GM18519 (cell line): ENCODE measurements at regions not wholly inside any gene's neighbourhood (a gene's known extent, or its start where the extent isn't known, plus 50 kb on each side); places are given as distances from the start of the nearest gene placed in this dataset.

Source experiments
- ATAC-seq: cut with Tn5 transposase; IDR thresholded peaks from one replicate; pipeline ENCODE4 v1.9.1; 2021; ENCODE audit warnings: mild to moderate bottlenecking, moderate library complexity; ENCODE audit not compliant: unreplicated experiment, low FRiP score

DNA sequence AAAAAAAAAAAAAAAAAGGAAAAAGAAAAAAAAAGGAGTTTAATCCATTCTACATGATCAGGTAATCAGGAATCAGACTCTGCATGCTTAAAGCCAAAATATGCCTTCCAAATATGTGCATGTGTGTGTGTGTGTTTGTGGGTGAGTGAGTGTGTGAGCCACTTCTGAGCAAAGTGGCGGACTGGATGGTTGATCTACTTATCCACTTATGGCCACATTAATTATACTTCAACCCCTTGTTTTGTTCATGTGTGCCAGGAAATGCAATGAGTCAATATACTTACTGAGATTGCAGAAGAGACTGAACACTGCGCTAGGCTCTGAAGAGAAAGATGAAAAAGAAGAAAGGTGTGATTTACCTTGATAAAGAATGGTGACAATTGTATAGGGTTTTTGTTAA, 586.5 kb upstream of the NXPH2 start:
- no peak for ATAC-seq

DNA sequence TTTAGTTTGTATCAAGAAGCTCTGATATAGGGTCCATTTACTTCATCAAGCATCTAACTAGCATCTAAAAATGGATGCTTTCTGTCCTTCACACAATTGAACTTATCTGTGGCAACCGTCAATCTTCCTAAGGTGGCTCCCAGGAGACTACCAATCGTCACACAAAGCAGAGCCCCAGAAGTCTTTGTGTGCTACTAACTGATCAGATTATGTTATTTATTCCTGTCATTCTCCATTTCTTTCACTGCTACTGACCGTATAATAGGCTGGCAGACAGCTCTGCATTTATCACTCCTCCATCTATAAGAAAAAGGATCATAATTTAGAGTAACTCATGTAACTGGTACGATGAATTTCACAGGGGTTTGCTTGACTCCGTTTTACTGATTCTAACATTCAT, 585.0 kb upstream of the NXPH2 start:
- ATAC-seq: no peak

DNA sequence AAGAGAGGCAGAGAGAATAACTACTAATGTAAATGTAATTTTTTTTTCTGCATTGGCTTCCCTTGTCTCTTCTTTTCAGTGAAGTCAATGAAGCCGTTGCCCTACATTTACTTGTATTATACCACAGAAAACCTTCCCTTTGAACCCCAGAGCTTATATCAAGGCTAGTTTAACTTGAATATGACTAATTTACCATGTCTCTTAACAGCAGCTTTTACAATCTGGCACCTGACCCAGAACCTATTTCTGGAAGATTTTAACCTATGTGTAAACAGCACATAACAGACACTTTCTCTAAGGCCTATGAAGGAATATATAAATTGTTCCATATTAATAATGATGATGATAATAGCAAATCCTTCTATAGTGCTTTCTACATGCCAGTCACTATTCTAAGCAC, 580.5 kb upstream of the NXPH2 start:
- no peak for ATAC-seq

DNA sequence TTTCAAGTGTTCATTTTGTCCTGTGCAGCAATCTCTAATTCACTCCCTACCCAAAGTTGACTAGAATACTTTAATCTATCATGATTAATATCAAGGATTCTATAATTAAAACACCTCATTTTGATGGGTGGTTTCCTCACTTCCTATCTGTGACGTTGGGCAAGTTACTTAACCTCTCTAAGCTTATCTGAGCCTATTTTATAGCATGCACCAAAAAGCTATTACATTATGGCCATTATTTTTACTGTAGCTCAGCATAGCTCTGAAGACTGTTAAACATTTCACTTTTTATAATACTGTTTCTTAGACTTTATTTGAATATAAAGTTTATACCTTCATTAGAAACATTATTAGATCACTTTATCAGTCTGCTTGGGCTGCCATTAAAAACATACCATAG, 579.6 kb upstream of the NXPH2 start:
- ATAC-seq: no peak

DNA sequence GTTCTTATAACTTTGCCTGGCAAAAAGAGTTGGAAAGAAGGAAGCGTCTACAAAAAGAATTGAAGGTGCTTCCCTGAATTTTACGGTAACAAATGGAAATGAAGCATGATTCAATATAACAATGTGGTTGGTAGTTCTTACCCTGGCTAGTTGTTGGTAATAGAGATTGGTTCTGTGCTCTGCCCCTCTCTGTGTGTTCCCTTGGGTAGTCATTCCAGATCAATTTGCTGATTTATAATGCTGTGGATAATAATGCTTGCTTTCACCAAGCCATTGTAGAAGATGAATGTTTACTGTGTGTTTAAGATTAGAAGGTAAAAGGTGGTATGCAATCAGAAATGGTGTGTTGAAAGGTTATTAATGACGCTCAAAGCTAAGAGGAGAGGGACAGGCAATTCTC, 577.8 kb upstream of the NXPH2 start:
- no peak for ATAC-seq

DNA sequence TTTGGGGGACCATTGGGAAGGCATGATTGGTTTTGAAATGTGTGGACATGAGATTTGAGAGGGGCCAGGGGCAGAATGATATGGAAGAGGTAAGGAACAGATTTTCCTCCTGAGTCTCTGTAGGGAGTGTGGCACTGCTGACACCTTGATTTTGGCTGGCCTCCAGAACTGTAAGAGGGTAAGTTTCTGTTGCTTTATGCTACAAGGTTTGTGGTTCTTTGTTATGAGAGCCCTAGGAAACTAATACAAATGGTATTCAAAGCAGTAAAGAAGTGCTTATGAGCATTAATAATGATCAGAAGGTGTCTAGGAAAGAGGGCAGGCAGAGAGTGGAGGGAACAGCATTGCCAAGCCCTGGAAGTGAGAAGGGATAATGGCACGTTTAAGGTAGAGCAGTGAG, 574.3 kb upstream of the NXPH2 start:
- ATAC-seq: no peak

DNA sequence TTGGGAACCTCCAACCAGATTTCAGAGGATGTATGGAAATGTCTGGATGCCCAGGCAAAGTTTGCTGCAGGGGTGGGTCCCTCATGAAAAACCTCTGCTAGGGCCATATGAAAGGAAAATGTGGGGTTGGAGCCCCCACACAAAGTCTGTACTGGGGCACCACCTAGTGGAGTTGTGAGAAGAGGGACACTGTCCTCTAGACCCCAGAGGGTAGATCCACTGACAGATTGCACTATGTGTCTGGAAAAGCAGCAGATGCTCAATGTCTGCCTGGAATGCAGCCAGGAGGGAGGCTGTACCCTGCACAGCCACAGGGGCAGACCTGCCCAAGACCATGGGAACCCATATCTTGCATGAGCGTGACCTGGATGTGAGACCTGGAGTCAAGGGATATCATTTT, 573.7 kb upstream of the NXPH2 start:
- ATAC-seq: no peak

DNA sequence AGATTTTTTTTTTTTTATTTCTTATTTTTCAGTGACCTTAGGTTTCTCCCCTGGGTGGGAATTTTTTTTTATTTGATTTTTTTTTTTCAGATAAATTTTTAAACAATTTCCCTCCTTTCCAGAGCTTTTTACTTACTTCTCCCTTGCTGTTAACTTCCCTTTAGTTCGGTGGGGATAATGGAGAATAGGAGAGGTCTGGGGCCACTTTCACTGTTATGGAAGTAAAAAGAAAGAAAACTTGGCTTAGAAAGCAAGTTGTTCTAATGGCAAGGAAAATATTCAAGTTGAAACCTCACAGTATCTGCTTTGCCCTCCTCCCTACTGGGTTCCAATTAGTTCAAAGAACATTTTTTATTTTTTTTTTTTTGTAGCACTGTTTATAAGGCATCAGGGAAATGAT, 537.1 kb upstream of the NXPH2 start:
- ATAC-seq: no peak

DNA sequence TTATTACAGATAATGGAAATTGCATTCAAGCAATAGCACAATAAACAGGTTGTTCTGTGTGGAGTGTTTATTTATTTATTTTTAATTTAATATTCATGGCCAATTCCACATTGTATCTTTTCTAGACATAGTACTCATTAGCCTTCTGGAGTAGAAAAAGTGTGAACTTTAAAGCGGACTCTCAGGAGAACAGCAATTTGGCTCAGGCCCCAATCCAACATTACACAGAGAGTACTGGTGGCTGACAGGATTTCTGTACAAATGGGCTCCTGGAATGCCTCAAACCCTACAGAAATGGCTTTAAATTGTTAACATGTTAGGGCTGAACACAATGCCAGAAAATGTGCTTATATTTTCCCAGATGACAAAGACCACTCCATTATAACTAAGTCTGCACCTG, 533.9 kb upstream of the NXPH2 start:
- no peak for ATAC-seq

DNA sequence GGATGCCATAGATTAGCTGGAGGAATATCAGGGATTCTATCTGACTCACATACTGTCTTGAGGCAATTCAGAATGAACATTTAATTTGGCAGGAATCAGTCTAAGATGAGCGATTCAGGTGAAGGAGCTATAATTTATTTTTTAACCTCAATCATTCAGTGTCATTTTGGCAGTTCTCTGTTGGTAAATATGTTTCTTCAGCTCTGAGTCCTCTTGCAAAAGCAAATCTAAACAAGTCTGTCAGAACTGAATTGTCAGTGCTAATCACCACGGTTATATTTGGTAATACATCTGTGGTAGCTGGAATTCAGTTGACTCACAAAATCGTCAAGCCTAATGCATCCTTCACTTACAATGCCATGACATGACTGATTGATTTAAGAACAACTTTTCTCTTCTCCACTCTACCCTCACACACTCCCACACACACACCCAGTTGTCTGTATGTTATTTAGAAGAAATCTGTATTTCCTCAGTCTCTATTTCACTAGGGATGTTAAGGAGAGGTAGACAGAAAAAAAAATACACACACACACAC, 516.6 kb upstream of the NXPH2 start:
- ATAC-seq: no peak

DNA sequence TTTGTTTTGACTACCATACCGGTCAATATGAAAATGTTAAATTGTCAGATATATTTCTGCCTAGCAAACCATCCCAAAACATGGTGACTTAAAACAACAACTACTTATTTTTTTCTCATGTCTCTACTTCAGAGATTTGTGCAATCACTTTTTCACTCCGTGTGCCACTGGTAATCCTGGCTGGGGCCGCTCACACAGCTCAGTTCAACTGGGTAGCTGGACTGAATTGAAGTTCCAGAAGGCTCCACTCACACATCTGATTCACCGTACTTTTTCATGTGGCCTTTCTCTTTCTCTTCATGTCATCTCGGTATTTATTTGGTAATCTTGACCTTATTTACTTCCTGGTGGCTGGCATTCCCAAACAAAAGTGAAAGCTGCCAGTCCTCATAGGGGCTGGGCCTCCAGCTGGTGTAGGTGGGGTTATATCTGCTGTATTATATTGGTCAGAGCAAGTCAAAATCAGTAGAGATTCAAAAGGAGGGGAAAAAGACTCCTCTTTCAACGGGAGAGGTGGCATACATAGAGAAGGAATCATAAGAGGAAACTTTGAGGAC, 513.9 kb upstream of the NXPH2 start:
- ATAC-seq: no peak

DNA sequence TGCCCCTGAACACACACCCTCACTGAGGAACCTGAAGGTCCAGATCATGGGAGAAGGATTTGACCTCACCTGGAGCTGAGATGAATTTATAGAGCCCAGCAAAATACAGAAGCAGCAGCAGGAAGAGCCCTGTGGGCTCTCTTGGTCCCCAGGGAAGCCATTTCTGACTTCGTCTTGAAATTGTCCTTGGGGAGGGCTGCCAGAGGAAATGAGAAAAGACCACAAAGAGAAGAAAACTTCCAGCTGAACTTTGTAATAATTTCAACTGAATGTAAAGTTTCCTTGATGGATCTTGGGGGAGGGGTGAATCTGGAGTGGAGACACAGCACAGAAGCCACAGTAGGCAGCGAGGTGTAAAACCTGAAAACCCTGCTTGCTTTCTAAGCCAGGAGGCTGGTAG, 500.9 kb upstream of the NXPH2 start:
- no peak for ATAC-seq

DNA sequence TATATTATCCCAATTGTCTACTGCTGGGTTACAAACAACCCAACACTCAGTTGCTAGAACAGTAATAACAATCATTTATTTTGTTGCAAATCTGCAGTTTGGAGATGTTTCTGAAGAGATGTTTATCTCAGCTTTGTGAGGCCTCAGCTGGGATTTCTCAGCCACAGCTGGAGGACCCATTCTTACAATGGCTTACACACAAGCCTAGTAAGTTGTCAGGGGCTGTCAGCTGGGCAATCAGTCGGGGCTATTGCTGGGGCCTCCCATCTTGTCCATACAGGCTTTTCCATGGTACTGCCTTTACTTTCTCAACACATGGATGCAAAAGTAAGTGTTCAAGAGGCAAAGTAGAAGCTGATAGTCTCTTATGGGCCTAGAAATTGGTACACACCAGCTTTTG, 491.7 kb upstream of the NXPH2 start:
- no peak for ATAC-seq

DNA sequence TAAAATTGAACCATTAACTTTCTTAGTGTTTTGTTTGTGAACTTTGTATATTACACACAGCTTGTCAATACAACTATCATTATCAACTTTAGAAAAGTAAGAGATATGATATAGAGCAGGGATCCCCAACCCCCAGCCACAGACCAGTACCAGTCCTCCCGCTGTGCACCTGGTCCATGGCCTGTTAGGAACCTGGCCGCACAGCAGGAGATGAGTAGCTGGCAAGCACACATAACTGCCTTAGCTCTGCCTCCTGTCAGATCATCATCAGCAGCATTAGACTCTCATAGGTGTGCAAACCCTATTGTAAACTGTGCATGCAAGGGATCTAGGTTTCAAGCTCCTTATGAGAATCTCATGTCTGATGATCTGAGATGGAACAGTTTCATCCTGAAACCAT, 491.0 kb upstream of the NXPH2 start:
- no peak for ATAC-seq

DNA sequence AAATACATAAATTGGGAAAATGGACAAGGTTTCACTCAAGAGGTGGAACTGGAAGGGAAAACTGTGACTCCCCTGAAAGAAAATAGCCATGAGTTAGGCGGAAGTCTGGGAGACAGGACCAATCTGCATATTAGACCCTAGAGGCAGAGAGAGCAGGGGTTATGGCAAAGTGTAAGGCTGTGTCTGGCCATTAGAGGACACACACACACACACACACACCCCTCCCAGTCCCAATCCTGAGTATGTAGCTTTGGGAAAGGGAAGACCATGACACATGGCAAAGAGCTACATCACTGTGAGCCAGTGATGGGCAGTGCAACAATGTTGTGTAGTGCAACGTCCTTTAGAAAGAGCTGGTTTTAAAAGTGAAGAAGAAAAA, 479.9 kb upstream of the NXPH2 start:
- ATAC-seq: no peak

DNA sequence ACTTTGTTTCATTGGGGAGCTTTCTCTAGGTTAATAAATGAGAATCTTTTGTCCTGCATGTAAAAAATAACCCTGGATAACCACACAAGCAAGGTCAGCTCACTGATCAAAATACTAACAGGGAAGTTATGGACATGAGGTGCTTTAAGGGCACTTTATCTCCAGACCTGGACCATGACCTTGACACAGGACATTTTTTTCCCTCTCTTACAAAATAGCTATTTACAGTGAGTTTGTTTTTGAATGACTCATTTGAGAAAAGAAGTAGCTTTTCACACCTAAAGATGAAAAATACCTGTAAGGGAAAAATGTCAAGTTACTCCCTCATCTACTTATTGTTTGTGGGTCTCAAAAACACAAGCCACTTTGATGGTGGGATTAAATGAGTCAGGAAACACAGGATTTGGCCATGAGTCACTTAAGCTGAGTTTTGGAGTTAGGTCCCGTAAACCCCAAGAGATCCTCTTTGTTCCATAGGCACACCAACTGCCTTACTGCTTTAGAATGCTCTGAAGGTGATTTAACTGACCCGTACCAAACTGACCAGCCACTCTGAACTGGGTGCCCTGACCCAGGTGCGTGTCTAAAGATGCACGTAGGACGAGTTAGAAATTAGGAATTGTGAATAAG, 479.3 kb upstream of the NXPH2 start:
- ATAC-seq: no peak

DNA sequence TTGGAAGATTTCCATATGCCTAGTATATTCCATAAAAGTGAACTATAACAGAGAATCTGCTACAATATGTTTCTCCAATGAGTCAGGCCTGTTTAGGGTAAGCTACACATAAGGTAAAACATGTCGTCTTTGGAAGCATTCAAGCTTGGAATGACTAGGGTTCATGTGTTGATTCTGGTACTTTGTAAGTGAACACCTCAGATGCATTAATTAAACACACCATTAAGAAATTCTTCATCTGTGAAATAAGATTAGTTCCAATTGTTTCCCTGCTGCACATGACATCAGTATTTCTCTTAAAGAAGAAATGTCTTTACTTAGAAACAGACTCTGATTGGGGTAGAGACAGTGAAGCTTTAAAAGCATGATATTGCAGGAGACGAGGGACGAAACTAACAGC, 461.1 kb upstream of the NXPH2 start:
- no peak for ATAC-seq

DNA sequence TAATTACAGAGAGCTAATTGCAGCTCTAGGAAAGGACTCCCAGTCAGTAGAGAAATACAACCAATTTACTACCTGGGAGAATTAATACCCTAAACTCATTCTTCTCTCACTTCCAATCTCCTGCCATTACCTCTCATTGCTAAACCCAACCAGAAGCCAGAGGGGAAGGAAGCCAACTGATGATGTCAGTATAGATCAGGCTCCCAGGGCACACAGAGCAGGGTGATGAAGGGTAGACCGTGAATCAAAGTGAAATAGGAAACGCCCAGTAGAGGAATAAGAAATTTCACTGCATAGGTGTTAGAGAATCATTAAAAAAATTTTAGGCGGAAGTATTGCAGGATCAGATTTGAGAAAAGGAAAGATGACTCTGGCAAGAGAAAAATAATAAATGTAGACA, 456.8 kb upstream of the NXPH2 start:
- ATAC-seq: no peak

DNA sequence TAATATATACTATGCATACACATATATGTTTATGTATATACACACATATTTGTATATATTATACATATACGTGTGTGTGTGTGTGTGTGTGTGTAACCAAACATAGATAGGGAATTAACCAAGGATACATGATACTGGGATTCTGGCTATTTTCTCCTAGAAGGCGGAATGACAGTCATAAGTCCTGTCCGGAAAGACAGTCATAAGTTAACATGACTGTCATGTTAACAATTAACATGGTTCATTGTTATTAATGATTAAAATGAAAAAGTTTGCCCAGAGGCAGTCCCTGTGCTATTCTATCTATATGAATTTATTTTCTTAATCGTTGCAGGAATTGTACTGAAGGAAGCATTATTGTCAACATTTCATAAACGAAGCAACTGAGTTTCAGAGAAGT, 450.7 kb upstream of the NXPH2 start:
- no peak for ATAC-seq

DNA sequence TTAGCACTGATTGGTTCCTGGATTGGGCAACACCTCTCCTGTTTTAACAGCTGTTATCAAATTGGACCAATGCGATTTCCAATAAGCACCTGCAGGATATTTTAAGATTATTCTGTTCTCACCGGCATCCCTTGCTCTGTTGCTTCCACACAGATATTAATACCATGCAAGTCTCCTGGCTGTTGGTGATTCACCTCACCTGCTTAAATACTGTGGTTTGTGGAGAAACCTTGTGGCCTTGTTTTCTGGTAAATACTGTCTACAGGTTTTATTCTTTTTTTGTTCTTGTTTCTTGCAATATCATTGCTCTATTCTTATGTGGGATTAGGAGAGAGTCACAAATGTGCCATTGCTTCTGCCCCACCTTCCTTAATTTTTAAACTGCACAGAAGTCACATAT, 448.1 kb upstream of the NXPH2 start:
- no peak for ATAC-seq

DNA sequence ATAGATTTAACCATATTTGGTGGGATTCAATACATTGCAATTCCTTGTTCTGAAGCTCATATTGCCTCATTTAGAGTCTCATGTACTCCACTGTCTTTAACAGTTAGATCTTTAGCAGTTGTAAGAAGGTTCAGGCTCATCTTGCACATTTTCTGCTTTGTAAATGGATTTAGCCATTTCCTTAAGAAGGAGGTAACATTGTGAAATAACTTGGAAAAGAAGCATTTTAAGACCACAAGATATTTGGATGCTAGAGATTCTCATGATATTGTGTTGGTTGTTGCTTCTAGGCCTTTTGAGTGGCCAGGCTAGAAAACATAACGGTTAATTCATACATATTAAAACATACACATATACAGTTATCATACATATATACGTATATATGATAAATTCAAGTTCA, 445.8 kb upstream of the NXPH2 start:
- ATAC-seq: no peak

DNA sequence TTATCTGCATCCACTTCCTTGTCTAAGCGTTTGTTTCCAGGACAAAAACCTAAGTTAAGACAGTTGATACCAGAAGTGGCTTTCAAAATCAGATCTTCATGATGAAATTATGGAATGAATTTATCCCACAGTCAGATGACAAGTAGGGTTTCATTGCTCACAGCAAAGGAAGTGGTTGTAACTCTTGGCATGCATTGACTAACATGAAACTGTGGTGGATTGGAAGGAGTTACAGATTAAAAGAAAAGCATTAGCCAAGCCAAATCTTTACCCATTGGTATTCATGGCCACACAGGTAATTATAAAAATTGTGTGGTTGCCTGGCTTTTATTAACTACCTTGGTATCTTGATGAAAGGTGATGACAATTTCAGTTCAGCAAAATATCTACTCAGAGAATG, 438.0 kb upstream of the NXPH2 start:
- ATAC-seq: no peak

DNA sequence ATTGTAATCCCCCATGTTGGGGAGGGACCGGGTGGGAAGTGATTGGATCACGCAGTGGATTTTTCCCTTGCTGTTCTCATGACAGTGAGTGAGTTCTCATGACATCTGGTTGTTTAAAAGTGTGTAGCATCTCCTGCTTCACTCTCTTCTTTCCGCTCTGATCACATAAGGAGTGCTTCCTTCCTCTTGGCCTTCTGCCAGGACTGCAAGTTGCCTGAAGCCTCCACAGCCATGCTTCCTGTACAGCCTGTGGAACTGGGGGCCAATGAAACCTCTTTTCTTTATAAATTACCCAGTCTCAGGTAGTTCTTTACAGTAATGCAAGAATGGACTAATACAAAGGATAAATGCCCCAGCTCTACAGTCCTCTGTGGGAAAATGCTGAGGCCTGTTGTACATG, 437.5 kb upstream of the NXPH2 start:
- no peak for ATAC-seq
